Neutrophil (primary cell): ENCODE measurements at regions not wholly inside any gene's neighbourhood (a gene's known extent, or its start where the extent isn't known, plus 50 kb on each side); places are given as distances from the start of the nearest gene placed in this dataset.
"Not testable (repeated sequence)": the region's sequence is repeated elsewhere in the genome, so short reads cannot be mapped to it uniquely, and the experiment has no call there.

Source experiments
- H3K27ac ChIP-seq: fragments of 200-600 bp; sonication (generic); 2 replicates; pipeline ENCODE4 v1.5.1; 2016; ENCODE audit warnings: mild to moderate bottlenecking, moderate library complexity
- H3K27me3 ChIP-seq: fragments of 200-600 bp; sonication (generic); 2 replicates; pipeline ENCODE4 v1.6.0; 2016; ENCODE audit warnings: mild to moderate bottlenecking
- H3K36me3 ChIP-seq: fragments of 200-600 bp; sonication (generic); 2 replicates; pipeline ENCODE4 v1.5.1; 2017
- H3K4me1 ChIP-seq, 2 experiments: fragments of 200-600 bp in 1 of 2; sonication (generic) in 1 of 2; 1 replicate in 1 of 2; 2 replicates in 1 of 2; pipeline versions ENCODE4 v1.5.1 to v1.6.1; 2013 to 2016; ENCODE audit warnings: low read depth in 1 of 2, low read length in 1 of 2, mild to moderate bottlenecking in 1 of 2, moderate library complexity in 1 of 2; ENCODE audit not compliant: control insufficient read depth in 1 of 2, insufficient read depth in 1 of 2
- H3K4me3 ChIP-seq, 2 experiments: fragments of 200-600 bp in 1 of 2; sonication (generic) in 1 of 2; 1 replicate in 1 of 2; 2 replicates in 1 of 2; pipeline ENCODE4 v1.5.1; 2013 to 2016; ENCODE audit warnings: low read depth in 1 of 2, low read length in 1 of 2, mild to moderate bottlenecking in 1 of 2, moderate library complexity in 1 of 2
- H3K9me3 ChIP-seq: fragments of 200-600 bp; sonication (generic); 2 replicates; pipeline ENCODE4 v1.5.1; 2016
- CTCF ChIP-seq: fragments of 200-600 bp; sonication (generic); IDR thresholded peaks from 2 replicates; pipeline ENCODE4 v1.5.1; 2016; ENCODE audit warnings: antibody characterized with exemption

GRCh38 chr4:164337219-164337944 is 416.5 kb upstream of the SMIM31 start:
- H3K27me3 ChIP-seq: no peaks in the 10 kb centered on the region
- H3K4me3 ChIP-seq: no peak overlapping the region
- no peaks in the 10 kb centered on the region for H3K4me1 ChIP-seq
- no peak overlapping the region for H3K27ac ChIP-seq
- no peaks in the 10 kb centered on the region for H3K9me3 ChIP-seq
- TF ChIP-seq CTCF: no peak
- no peaks in the 10 kb centered on the region for H3K36me3 ChIP-seq

GRCh38 chr4:164343472-164343976 is 410.4 kb upstream of the SMIM31 start:
- Histone ChIP-seq H3K9me3 (no peaks in the 10 kb centered on the region), H3K36me3 (no peaks in the 10 kb centered on the region), H3K27ac (no peak overlapping the region), H3K4me3 (no peak overlapping the region), H3K27me3 (no peaks in the 10 kb centered on the region), H3K4me1 (no peaks in the 10 kb centered on the region)
- no peak for TF ChIP-seq CTCF

GRCh38 chr4:164345756-164346155 is 408.2 kb upstream of the SMIM31 start:
- Histone ChIP-seq H3K36me3 (no peaks in the 10 kb centered on the region), H3K4me3 (no peak overlapping the region), H3K27me3 (no peaks in the 10 kb centered on the region), H3K9me3 (no peaks in the 10 kb centered on the region), H3K27ac (no peak overlapping the region), H3K4me1 (no peaks in the 10 kb centered on the region)
- TF ChIP-seq CTCF: no peak

- no peak for TF ChIP-seq CTCF
- H3K27ac ChIP-seq: no peak overlapping the region
- H3K9me3 ChIP-seq: no peaks in the 10 kb centered on the region
These were observed 403.9 kb upstream of the SMIM31 start for GRCh38 chr4:164350061-164350460.

GRCh38 chr4:164350716-164351115 is 403.2 kb upstream of the SMIM31 start:
- H3K4me3 ChIP-seq, H3K36me3 ChIP-seq, H3K27me3 ChIP-seq: not testable (repeated sequence)

More at GRCh38 chr4:164350061-164350460, 403.9 kb upstream of the SMIM31 start:
- no peaks in the 10 kb centered on the region for H3K36me3 ChIP-seq
- H3K4me3 ChIP-seq: no peak overlapping the region
- no peaks in the 10 kb centered on the region for H3K27me3 ChIP-seq
- H3K4me1 ChIP-seq: no peaks in the 10 kb centered on the region

GRCh38 chr4:164357957-164358356 is 396.0 kb upstream of the SMIM31 start:
- no peaks in the 10 kb centered on the region for H3K27me3 ChIP-seq
- H3K4me3 ChIP-seq: no peak overlapping the region
- H3K27ac ChIP-seq: no peak overlapping the region

More at GRCh38 chr4:164350716-164351115, 403.2 kb upstream of the SMIM31 start:
- H3K9me3 ChIP-seq, H3K27ac ChIP-seq, H3K4me1 ChIP-seq: not testable (repeated sequence)

More at GRCh38 chr4:164357957-164358356, 396.0 kb upstream of the SMIM31 start:
- H3K36me3 ChIP-seq: no peaks in the 10 kb centered on the region
- no peak for TF ChIP-seq CTCF
- no peaks in the 10 kb centered on the region for H3K4me1 ChIP-seq
- no peaks in the 10 kb centered on the region for H3K9me3 ChIP-seq
